LHCN-M2 (cell line): ENCODE measurements at regions not wholly inside any gene's neighbourhood (a gene's known extent, or its start where the extent isn't known, plus 50 kb on each side); places are given as distances from the start of the nearest gene placed in this dataset.
"Not testable (repeated sequence)": the region's sequence is repeated elsewhere in the genome, so short reads cannot be mapped to it uniquely, and the experiment has no call there.

Experiments used
- DNase-seq: peaks from one replicate; pipeline ENCODE4 v3.0.0-alpha.2; 2012; ENCODE audit warnings: low read depth

DNA sequence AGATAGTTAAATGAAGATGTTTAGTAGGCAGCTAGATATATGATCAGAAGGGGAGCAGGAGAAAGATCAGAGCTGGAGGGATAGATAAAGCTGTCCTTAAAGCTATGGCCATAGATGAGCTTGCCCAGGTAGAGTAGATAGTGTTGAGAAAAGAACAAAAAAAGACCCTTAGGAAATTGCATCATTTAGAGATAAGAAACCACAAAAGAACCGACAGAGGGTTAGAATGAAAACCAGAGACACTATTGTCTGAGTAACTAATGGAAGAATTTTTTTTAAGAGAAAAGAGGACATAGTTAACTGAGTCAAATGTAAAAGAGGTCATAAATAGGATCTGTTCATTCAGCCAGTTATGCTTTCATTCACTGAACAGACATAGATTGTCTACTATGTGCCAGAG lies 101.8 kb downstream of the TNFAIP3 start:
- no peak for DNase-seq

DNA sequence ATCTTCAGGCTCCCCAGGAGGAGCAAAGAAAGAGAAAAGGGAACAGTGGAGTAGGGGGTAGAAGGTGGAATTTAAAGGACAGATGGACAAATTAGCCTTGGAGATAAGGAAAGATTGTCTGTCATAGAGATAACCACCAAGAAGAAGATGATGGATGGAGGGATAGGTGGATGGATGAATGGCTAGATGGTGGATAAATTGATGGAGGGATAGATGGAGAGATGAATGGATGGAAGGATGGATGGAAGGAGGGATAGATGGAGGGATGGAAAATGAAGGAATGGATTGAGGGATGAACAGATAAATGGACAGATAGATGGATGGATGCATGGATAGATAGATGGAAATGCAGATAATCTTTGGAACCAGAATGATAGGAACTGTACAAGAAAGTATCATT lies 102.8 kb downstream of the TNFAIP3 start:
- DNase-seq = no peak

- no peak for DNase-seq
Measured at GRCh38 chr6:137970368-137970767, 103.3 kb downstream of the TNFAIP3 start.

- no peak for DNase-seq
Measured at GRCh38 chr6:137973201-137973600, 106.1 kb downstream of the TNFAIP3 start.

DNA sequence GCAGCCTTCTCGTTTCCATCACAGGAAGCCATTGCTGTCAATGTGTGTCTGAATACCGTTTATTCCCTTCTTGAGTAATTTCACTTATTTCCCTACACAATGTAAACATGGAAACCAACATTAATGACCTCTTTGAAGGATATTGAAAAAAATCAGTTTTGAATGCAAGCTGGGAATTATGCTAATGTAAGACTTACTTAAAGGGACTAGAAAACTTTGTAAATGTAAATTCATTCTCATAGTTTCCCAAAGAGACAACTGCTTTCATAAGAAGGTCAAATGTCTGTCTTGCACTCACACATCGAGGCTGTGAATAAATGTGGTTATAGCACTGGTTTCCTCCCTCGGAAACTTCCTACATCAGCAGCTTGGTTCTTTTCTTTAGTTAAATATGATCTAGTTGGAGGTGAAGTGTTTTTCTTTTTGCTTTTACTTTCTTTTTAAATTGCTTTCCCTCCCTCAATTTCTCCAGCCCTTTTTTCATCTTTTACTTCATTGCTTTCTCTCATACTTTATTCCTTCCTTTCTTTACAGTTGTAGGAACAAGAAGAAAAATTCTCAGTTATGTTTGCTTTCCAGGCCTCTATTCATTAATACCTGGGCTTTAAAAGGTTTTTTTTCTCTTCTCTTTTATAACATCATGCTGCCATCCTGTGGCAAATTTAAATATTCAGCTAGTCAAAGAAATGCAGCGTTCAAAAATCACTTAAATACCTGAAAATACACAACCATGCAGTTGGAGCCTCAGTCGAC lies 108.3 kb downstream of the TNFAIP3 start:
- DNase-seq = peak; percentile 7

- no peak for DNase-seq
Measured at GRCh38 chr6:137976430-137976829, 109.4 kb downstream of the TNFAIP3 start.

GRCh38 chr6:137977206-137977605 lies 110.1 kb downstream of the TNFAIP3 start:
- no peak for DNase-seq

DNA sequence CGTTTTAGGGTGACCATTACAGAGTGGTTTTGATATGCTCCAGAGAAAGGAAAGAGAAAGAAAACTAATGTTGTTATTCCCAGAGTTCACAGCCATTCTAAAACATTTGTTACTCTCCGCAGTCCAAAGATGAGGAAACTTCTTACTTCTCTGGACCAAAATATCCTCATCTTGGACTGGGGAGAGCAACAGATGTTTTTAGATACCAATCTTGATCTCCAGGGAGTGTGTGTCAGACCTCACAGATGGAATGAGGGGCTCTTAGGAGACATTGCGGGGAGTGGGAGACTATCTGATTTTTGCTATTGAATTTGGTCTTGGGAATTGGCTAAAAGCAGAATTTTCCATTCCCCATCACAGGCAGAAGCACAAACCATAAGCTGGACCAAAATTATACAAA lies 110.8 kb downstream of the TNFAIP3 start:
- no peak for DNase-seq

DNA sequence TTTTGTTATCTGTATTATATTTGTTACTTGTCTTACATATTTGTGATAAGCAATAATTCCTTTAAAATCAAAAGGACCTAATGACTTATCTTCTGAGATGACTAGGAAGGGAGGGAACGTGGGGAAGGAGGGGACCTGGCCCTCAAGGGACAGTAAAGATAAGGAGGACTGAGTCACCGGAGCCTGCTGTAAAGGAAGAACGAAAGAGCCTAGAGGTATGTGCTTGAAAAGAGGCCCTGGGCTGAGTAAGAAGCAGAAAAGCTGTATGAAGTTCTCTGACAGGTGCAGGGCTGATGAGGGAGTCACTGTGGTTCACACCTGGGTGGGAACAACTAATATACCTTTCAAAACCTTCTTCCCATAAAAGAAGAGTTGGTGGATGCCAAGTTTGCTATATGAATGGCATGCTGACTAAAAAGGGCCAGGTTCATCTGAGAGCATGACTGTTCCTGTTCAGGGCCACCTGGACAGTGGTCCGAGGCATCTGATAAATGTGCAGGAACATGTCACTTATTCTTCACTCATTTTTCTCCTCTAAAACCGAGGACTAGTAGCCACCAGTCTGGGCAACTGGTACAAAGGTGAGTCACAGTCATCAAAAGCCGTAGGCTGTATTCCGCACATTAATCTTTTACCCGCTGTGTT lies 111.3 kb downstream of the TNFAIP3 start:
- no peak for DNase-seq

- DNase-seq = not testable (repeated sequence)
Measured at GRCh38 chr6:137979263-137979662, 112.2 kb downstream of the TNFAIP3 start.

DNA sequence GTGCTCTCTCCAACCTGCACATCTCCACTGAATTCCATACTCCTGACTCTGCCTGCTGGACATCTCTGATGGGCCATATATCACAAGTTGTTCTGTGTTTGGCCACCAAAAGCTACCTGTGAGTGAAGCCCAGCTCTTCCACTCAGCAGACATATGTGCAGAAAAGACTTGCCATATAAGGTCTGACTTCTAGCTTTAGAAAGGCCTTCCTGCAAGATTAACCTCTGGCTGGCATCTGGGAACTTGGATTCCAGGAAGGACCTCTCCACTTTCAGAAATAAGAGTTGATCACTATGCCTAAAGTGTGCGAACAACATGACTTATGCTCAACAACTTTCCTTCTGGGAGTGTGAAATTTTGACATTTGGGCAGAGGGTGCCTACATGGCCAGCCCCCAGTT lies 113.7 kb downstream of the TNFAIP3 start:
- no peak for DNase-seq

DNA sequence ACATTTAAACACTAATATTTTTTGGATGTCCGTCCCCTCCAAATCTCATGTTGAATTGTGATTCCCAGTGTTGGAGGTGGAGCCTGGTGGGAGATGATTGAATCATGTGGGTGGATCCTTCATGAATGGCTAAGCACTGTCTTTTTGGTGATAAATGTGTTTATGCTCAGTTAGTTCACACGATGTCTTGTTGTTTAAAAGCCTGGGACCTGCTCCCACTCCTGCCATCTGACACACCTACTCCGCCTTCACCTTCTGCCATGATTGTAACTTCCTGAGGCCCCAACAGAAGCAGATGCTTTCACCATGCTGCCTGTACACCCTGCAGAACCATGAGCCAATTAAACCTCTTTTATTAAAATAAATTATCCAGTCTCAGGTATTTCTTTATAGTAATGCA lies 114.7 kb downstream of the TNFAIP3 start:
- DNase-seq = no peak

- DNase-seq = no peak
Measured at GRCh38 chr6:137982418-137983189, 115.5 kb downstream of the TNFAIP3 start.

DNA sequence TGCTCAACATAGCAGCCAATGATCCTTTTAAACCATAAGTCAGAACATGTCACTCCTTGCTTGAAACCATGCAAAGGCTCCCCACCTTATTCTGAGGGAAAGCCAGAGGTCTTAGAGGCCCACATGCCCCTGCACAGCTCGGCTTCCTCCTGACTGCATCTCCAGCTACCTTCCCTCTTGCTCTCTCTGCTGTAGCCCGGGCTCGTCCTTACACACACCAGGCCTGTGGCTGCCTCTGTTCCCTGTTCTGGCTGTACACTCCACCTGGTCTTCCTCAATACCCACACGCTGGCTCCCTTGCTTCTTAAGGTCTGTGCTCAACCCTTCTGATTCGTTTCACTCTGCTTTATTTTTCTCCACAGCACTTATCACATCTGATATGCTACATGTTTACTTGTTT lies 116.2 kb downstream of the TNFAIP3 start:
- DNase-seq = no peak

GRCh38 chr6:137989664-137990063 lies 117.6 kb downstream of the PERP start:
- DNase-seq = no peak

- no peak for DNase-seq
Measured at GRCh38 chr6:137995371-137995770, 111.8 kb downstream of the PERP start.

DNA sequence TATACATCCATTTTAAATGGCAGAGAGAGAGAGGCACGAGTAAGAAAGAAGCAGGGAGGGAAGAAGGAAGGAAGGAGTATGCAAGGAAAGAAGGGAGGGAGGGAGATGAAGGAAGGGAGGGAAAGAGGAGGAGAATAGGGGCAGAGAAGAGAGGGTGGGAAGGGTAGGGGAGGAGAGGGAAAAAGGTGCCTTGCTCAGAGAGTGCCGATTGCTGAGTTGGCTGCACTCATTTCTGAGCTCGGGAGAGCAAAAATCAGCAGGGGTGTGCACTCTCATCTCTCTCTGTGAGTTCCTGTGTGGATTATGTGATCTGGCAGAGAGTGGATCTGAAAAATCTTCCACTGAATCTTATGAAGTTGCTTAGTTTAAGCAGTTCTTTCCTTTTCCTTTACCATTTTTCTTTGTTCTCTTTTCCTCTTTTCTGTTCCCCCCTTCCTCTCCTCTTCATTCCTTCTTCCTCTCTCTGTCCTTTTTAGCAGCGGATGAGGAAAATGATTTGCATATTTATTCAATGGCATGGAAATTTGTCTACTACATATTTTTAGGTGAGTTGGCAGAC lies 108.7 kb downstream of the PERP start:
- DNase-seq = no peak

GRCh38 chr6:137999815-138000214 lies 107.4 kb downstream of the PERP start:
- no peak for DNase-seq

GRCh38 chr6:138000941-138001340 lies 106.3 kb downstream of the PERP start:
- no peak for DNase-seq

DNA sequence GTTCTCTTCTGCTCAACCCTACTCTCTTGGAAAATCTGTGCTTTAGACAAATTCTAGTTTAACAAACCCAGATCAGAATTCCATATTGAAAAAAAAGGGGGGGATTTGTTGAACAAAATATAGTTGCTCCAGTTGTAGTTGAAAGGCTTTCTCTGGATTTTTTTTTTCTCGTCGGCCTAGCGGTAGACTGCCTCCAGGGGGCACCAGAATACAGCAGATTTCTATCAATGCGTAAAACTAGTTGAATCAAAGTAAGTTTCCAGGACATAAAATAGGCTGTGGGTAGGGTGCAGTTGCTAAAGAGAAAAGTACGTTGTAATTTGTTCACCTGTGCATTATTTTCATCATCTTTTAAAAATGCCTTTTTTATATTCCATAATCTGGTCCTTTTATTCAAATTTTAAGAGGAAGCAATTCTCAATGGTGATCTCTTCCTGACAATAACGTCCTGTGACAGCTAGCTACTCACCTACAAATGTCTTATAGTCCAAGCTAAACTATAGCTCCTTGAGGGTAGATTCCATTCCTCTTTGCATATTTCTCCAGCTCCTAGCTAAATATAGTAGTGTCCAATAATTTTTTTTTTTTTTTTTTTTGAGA lies 105.4 kb downstream of the PERP start:
- peak; percentile 25 for DNase-seq

- peak; percentile 24 for DNase-seq
Measured at GRCh38 chr6:138004430-138005287, 102.6 kb downstream of the PERP start.
